ENCODE measurements at regions not wholly inside any gene's neighbourhood (a gene's known extent, or its start where the extent isn't known, plus 50 kb on each side); places are given as distances from the start of the nearest gene placed in this dataset.

DNA sequence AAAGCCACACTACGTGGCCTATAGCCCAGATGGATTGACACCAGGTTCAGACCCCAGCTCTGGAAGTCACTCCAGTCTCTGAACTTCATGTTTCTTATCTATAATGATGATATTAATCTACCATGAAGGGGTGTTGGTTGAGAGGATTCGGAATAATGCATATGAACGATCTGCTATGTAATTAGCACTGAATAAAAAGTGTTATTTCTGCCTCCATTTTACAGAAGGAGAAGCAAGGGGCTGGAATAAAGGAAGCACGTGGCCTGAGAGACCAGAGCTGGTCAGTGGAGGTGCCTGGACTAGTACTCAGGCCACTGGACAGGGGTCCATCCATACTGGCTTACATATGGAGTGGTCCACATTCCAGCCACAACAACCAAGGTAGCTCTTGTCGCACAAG is 166.5 kb upstream of the MYCN start:
- TF ChIP-seq, protein P1, sequence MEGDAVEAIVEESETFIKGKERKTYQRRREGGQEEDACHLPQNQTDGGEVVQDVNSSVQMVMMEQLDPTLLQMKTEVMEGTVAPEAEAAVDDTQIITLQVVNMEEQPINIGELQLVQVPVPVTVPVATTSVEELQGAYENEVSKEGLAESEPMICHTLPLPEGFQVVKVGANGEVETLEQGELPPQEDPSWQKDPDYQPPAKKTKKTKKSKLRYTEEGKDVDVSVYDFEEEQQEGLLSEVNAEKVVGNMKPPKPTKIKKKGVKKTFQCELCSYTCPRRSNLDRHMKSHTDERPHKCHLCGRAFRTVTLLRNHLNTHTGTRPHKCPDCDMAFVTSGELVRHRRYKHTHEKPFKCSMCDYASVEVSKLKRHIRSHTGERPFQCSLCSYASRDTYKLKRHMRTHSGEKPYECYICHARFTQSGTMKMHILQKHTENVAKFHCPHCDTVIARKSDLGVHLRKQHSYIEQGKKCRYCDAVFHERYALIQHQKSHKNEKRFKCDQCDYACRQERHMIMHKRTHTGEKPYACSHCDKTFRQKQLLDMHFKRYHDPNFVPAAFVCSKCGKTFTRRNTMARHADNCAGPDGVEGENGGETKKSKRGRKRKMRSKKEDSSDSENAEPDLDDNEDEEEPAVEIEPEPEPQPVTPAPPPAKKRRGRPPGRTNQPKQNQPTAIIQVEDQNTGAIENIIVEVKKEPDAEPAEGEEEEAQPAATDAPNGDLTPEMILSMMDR (IDR thresholded peaks at IDR 0.05) = no peak
- no peak for TF ChIP-seq POLR2A (IDR thresholded peaks at IDR 0.05)
